CD4-positive, alpha-beta T cell (primary cell): ENCODE measurements at regions not wholly inside any gene's neighbourhood (a gene's known extent, or its start where the extent isn't known, plus 50 kb on each side); places are given as distances from the start of the nearest gene placed in this dataset.
"Not testable (repeated sequence)": the region's sequence is repeated elsewhere in the genome, so short reads cannot be mapped to it uniquely, and the experiment has no call there.

Experiments used
- ATAC-seq: fragments of 200-7000 bp; cut with Tn5 transposase; one replicate; pipeline ENCODE4 v1.10.0; 2022; ENCODE audit warnings: mild to moderate bottlenecking; ENCODE audit not compliant: poor library complexity
- CTCF ChIA-PET: fragments of 350-600 bp; sonication (Branson Sonifier 250); formaldehyde crosslinking; loops from one replicate; lab custom pipeline; 2021; ENCODE audit warnings: antibody characterized with exemption, inconsistent platforms; lab: Charles Lee
- POLR2A ChIA-PET: fragments of 350-600 bp; sonication (Branson Sonifier 250); formaldehyde crosslinking; loops from one replicate; lab custom pipeline; 2021; ENCODE audit warnings: antibody characterized with exemption, inconsistent platforms; lab: Charles Lee
- DNase-seq, 14 experiments: peaks; one replicate each; pipeline ENCODE4 v3.0.0-alpha.2; 2013 to 2020; ENCODE audit warnings: mixed read lengths in 2 of 14
- H3K27ac ChIP-seq, 2 donors: one replicate each; pipeline versions ENCODE4 v1.5.1 to v1.7.0; 2013; ENCODE audit warnings: low read length in 2 of 2, low read depth in 1 of 2, mild to moderate bottlenecking in 1 of 2
- H3K27me3 ChIP-seq, 2 experiments: 1 replicate in 1 of 2; 2 replicates in 1 of 2; pipeline versions ENCODE4 v1.6.1 to v1.7.0; 2013; ENCODE audit warnings: low read length in 2 of 2, control low read depth in 1 of 2, mild to moderate bottlenecking in 1 of 2, moderate library complexity in 1 of 2; ENCODE audit not compliant: insufficient read depth in 2 of 2, control insufficient read depth in 1 of 2
- H3K36me3 ChIP-seq: one replicate; pipeline ENCODE4 v1.6.1; 2013; ENCODE audit warnings: low read length, control low read depth; ENCODE audit not compliant: insufficient read depth
- H3K4me1 ChIP-seq: one replicate; pipeline ENCODE4 v1.6.1; 2013; ENCODE audit warnings: low read length, control low read depth; ENCODE audit not compliant: insufficient read depth
- H3K4me3 ChIP-seq: one replicate; pipeline ENCODE4 v1.5.1; 2013; ENCODE audit warnings: mild to moderate bottlenecking, low read length, moderate library complexity
- H3K9me3 ChIP-seq, 2 experiments: 1 replicate in 1 of 2; 2 replicates in 1 of 2; pipeline versions ENCODE4 v1.6.1 to v1.7.0; 2013; ENCODE audit warnings: low read length in 2 of 2, mild to moderate bottlenecking in 2 of 2, control low read depth in 1 of 2, moderate library complexity in 1 of 2; ENCODE audit not compliant: control insufficient read depth in 1 of 2, insufficient read depth in 1 of 2
- H3K27ac Mint-ChIP-seq: one replicate; pipeline ENCODE4 v1.8.0; 2020; ENCODE audit warnings: mixed read lengths
- H3K27me3 Mint-ChIP-seq: one replicate; pipeline ENCODE4 v1.8.0; 2021; ENCODE audit warnings: mixed read lengths
- H3K36me3 Mint-ChIP-seq: one replicate; pipeline ENCODE4 v1.8.0; 2021; ENCODE audit warnings: low read depth, mixed read lengths
- H3K4me1 Mint-ChIP-seq: one replicate; pipeline ENCODE4 v1.8.0; 2021; ENCODE audit warnings: low read depth, mixed read lengths
- H3K4me3 Mint-ChIP-seq: one replicate; pipeline ENCODE4 v1.8.0; 2020; ENCODE audit warnings: mild to moderate bottlenecking, mixed read lengths
- H3K9me3 Mint-ChIP-seq: one replicate; pipeline ENCODE4 v1.8.0; 2020; ENCODE audit warnings: mixed read lengths
- CTCF ChIP-seq: fragments of 200-600 bp; IDR thresholded peaks from one replicate; pipeline ENCODE4 v1.8.0; 2022; ENCODE audit warnings: antibody characterized with exemption, mild to moderate bottlenecking
- intact Hi-C, 2 experiments: fragments of 100-400 bp; cut with DNase I in 1 of 2; cut with micrococcal nuclease in 1 of 2; formaldehyde crosslinking; loops; one replicate each; pipeline versions ENCODE4 v1.15.1 to v1.9.0; 2023 to 2025; cut with DNase I, micrococcal nuclease

GRCh38 chr12:124159655-124160054 lies 135.2 kb upstream of the RFLNA start:
- H3K4me1 ChIP-seq = no peaks in the 10 kb centered on the region
- intact Hi-C loops = no loop called here
- DNase-seq (no peak), ATAC-seq (no peak)
- no peak for TF ChIP-seq CTCF
- no peak overlapping the region for H3K27ac Mint-ChIP-seq
- H3K4me1 Mint-ChIP-seq = no peaks in the 10 kb centered on the region
- H3K36me3 ChIP-seq = no peaks in the 10 kb centered on the region
- no peak overlapping the region for H3K27ac ChIP-seq
- H3K9me3 ChIP-seq = peaks cover 0 to 5% of the 10 kb centered on the region in 2 experiments
- POLR2A ChIA-PET = no interaction called here
- H3K27me3 Mint-ChIP-seq = peaks cover 4% of the 10 kb centered on the region
- H3K4me3 ChIP-seq = no peak overlapping the region
- H3K27me3 ChIP-seq = no peaks in the 10 kb centered on the region
- H3K36me3 Mint-ChIP-seq = no peaks in the 10 kb centered on the region
- no peaks in the 10 kb centered on the region for H3K9me3 Mint-ChIP-seq
- H3K4me3 Mint-ChIP-seq = no peak overlapping the region
- CTCF ChIA-PET = no interaction called here

GRCh38 chr12:124160097-124160756 lies 134.7 kb upstream of the RFLNA start:
- H3K4me3 ChIP-seq = no peak overlapping the region
- H3K4me1 ChIP-seq = no peaks in the 10 kb centered on the region
- Mint-ChIP-seq H3K36me3 (no peaks in the 10 kb centered on the region), H3K9me3 (no peaks in the 10 kb centered on the region), H3K4me3 (no peak overlapping the region), H3K4me1 (no peaks in the 10 kb centered on the region), H3K27ac (no peak overlapping the region), H3K27me3 (peaks cover 4% of the 10 kb centered on the region)
- no peak for DNase-seq
- no peaks in the 10 kb centered on the region for H3K36me3 ChIP-seq
- intact Hi-C loops = no loop called here
- no peak overlapping the region for H3K27ac ChIP-seq
- CTCF ChIA-PET = no interaction called here
- peaks cover 0 to 5% of the 10 kb centered on the region in 2 experiments for H3K9me3 ChIP-seq
- H3K27me3 ChIP-seq = no peaks in the 10 kb centered on the region
- no peak for TF ChIP-seq CTCF
- POLR2A ChIA-PET = no interaction called here
- ATAC-seq = no peak

GRCh38 chr12:124161402-124161801 lies 133.5 kb upstream of the RFLNA start:
- H3K27me3 Mint-ChIP-seq, H3K27ac ChIP-seq, H3K9me3 ChIP-seq, H3K4me1 Mint-ChIP-seq, H3K4me1 ChIP-seq, intact Hi-C loops, H3K36me3 Mint-ChIP-seq, H3K27ac Mint-ChIP-seq, H3K27me3 ChIP-seq, CTCF ChIA-PET, H3K4me3 ChIP-seq, H3K9me3 Mint-ChIP-seq, H3K4me3 Mint-ChIP-seq, ATAC-seq, DNase-seq, POLR2A ChIA-PET, H3K36me3 ChIP-seq: not testable (repeated sequence)
